Sigmoid colon (tissue), 4 donors: ENCODE measurements at regions not wholly inside any gene's neighbourhood (a gene's known extent, or its start where the extent isn't known, plus 50 kb on each side); places are given as distances from the start of the nearest gene placed in this dataset.

Experiments
- EP300 ChIP-seq, 4 donors: sonication (generic); formaldehyde crosslinking; IDR thresholded peaks; one replicate each; pipeline ENCODE4 v1.6.1; 2017; ENCODE audit warnings: antibody characterized with exemption in 4 of 4
- POLR2A ChIP-seq, 2 donors: fragments of 450-650 bp; IDR thresholded peaks; one replicate each; pipeline ENCODE4 v1.6.1; 2016; ENCODE audit warnings: antibody characterized with exemption in 2 of 2, mild to moderate bottlenecking in 2 of 2, moderate library complexity in 2 of 2
- POLR2AphosphoS5 ChIP-seq, 4 donors: sonication (generic); formaldehyde crosslinking; IDR thresholded peaks; one replicate each; pipeline ENCODE4 v1.6.1; 2017; ENCODE audit warnings: antibody characterized with exemption in 4 of 4
- TF ChIP-seq, protein P1 (sequence below), 4 experiments: fragments of 450-650 bp in 3 of 4; fragments of 200-600 bp in 1 of 4; IDR thresholded peaks; one replicate each; pipeline ENCODE4 v1.5.1; 2016 to 2019; ENCODE audit warnings: antibody characterized with exemption in 4 of 4, mild to moderate bottlenecking in 3 of 4, moderate library complexity in 2 of 4

DNA sequence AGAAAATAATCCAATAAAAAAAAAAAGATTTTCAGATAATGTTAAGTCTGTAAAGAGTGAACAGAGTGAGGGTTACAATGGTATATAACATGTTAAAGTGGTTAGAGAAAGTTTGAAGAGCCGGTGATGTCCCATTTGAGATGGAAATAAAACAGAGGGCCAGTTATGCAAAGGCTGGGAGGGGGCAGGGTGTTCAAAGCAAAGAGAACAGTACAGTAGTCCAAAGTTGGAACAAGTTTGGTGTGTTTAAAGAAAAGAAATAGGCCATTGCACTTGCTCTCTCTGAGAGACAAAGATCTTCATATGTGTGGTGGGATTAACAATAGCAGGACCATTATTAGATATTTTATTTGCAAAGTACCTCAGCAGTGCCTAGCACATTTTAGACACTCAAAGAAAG is 179.5 kb upstream of the PKN2 start:
- TF ChIP-seq, protein P1, sequence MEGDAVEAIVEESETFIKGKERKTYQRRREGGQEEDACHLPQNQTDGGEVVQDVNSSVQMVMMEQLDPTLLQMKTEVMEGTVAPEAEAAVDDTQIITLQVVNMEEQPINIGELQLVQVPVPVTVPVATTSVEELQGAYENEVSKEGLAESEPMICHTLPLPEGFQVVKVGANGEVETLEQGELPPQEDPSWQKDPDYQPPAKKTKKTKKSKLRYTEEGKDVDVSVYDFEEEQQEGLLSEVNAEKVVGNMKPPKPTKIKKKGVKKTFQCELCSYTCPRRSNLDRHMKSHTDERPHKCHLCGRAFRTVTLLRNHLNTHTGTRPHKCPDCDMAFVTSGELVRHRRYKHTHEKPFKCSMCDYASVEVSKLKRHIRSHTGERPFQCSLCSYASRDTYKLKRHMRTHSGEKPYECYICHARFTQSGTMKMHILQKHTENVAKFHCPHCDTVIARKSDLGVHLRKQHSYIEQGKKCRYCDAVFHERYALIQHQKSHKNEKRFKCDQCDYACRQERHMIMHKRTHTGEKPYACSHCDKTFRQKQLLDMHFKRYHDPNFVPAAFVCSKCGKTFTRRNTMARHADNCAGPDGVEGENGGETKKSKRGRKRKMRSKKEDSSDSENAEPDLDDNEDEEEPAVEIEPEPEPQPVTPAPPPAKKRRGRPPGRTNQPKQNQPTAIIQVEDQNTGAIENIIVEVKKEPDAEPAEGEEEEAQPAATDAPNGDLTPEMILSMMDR (IDR thresholded peaks at IDR 0.05), result no peak
- TF ChIP-seq POLR2A (IDR thresholded peaks at IDR 0.05), result no peak
- no peak for TF ChIP-seq EP300 (IDR thresholded peaks at IDR 0.05)
- TF ChIP-seq POLR2AphosphoS5 (IDR thresholded peaks at IDR 0.05), result no peak
